PC-9 (cell line): ENCODE measurements at regions not wholly inside any gene's neighbourhood (a gene's known extent, or its start where the extent isn't known, plus 50 kb on each side); places are given as distances from the start of the nearest gene placed in this dataset.

ENCODE experiments used
- BruUV-seq: library from RNA; stranded (reverse); fragments of 400-500 nt; replicated peaks from 2 replicates; lab custom pipeline; 2021; lab: Mats Ljungman, UMichigan
- CTCF ChIA-PET: fragments of 300-600 bp; sonication (Branson Sonifier 250); formaldehyde crosslinking; loops from one replicate; lab custom pipeline; 2022; ENCODE audit warnings: antibody characterized with exemption; lab: Charles Lee
- POLR2A ChIA-PET: fragments of 300-600 bp; sonication (Branson Sonifier 250); formaldehyde crosslinking; loops from one replicate; lab custom pipeline; 2022; ENCODE audit warnings: antibody characterized with exemption; ENCODE audit not compliant: unreplicated experiment; lab: Charles Lee
- DNase-seq, 2 experiments: peaks; one replicate each; pipeline versions ENCODE4 v3.0.0 to v3.0.0-alpha.2; 2015 to 2022; ENCODE audit warnings: mixed read lengths in 1 of 2
- H2AFZ ChIP-seq: fragments of 200-600 bp; sonication (generic); 2 replicates; pipeline ENCODE4 v1.8.1; 2017; ENCODE audit warnings: antibody characterized with exemption
- H3F3A ChIP-seq: fragments of 200-600 bp; sonication (generic); 2 replicates; pipeline ENCODE4 v1.8.1; 2017; ENCODE audit warnings: antibody characterized with exemption, mild to moderate bottlenecking, low read depth; ENCODE audit not compliant: insufficient read depth
- H3K27ac ChIP-seq: fragments of 200-600 bp; sonication (generic); 2 replicates; pipeline ENCODE4 v1.6.1; 2016; ENCODE audit warnings: mixed run types
- H3K27me3 ChIP-seq: fragments of 200-600 bp; sonication (generic); 2 replicates; pipeline ENCODE4 v1.6.1; 2016; ENCODE audit warnings: low read depth, mixed run types; ENCODE audit not compliant: insufficient read depth
- H3K36me3 ChIP-seq: fragments of 200-600 bp; sonication (generic); 2 replicates; pipeline ENCODE4 v1.6.1; 2016; ENCODE audit warnings: low read depth, mixed run types
- H3K4me1 ChIP-seq: fragments of 200-600 bp; sonication (generic); replicated peaks from 2 replicates; pipeline ENCODE4 v1.6.1; 2016; ENCODE audit warnings: mixed run types; ENCODE audit not compliant: insufficient read depth
- H3K4me2 ChIP-seq: fragments of 200-600 bp; sonication (generic); 2 replicates; pipeline ENCODE4 v1.6.1; 2017; ENCODE audit warnings: mixed run types
- H3K4me3 ChIP-seq: fragments of 200-600 bp; sonication (generic); 2 replicates; pipeline ENCODE4 v1.6.1; 2016; ENCODE audit warnings: mixed run types
- H3K79me2 ChIP-seq: fragments of 200-600 bp; sonication (generic); 2 replicates; pipeline ENCODE4 v1.6.1; 2017; ENCODE audit warnings: low read depth, mixed run types
- H3K9me2 ChIP-seq: fragments of 200-600 bp; sonication (generic); 2 replicates; pipeline ENCODE4 v1.8.1; 2017; ENCODE audit warnings: mild to moderate bottlenecking; ENCODE audit not compliant: insufficient read depth
- H3K9me3 ChIP-seq: fragments of 200-600 bp; sonication (generic); 2 replicates; pipeline ENCODE4 v1.8.1; 2016; ENCODE audit warnings: low read depth; ENCODE audit not compliant: insufficient read depth
- H4K20me1 ChIP-seq: fragments of 200-600 bp; sonication (generic); 2 replicates; pipeline ENCODE4 v1.8.1; 2017; ENCODE audit not compliant: insufficient read depth
- CTCF ChIP-seq: fragments of 200-600 bp; sonication (generic); conservative IDR thresholded peaks from 2 replicates; pipeline ENCODE4 v1.6.1; 2017; ENCODE audit warnings: mixed run types, antibody characterized with exemption, mild to moderate bottlenecking, moderate library complexity
- EZH2 ChIP-seq: fragments of 200-600 bp; sonication (generic); IDR thresholded peaks from 2 replicates; pipeline ENCODE4 v1.8.0; 2017; ENCODE audit warnings: antibody characterized with exemption, low read depth
- intact Hi-C: fragments of 100-400 bp; cut with micrococcal nuclease; formaldehyde crosslinking; loops from one replicate; pipeline ENCODE4 v1.10.0; 2022; ENCODE audit not compliant: unreplicated experiment

- no TSS peak for BruUV-seq
- POLR2A ChIA-PET = no interaction called here
These were observed 128.2 kb downstream of the RASGEF1B start for GRCh38 chr4:81343536-81343935.

GRCh38 chr4:81343046-81343445 lies 128.0 kb upstream of the PRKG2 start:
- Histone ChIP-seq H4K20me1 (no peaks in the 10 kb centered on the region), H3K79me2 (no peaks in the 10 kb centered on the region), H3K4me2 (no peak overlapping the region), H3K4me3 (no peak overlapping the region), H3K4me1 (no peaks in the 10 kb centered on the region), H3F3A (no peaks in the 10 kb centered on the region), H3K36me3 (no peaks in the 10 kb centered on the region), H3K27me3 (no peaks in the 10 kb centered on the region), H3K9me3 (no peaks in the 10 kb centered on the region), H3K27ac (no peak overlapping the region), H2AFZ (no peak overlapping the region), H3K9me2 (no peaks in the 10 kb centered on the region)
- no TSS peak for BruUV-seq
- POLR2A ChIA-PET = no interaction called here
- TF ChIP-seq EZH2 (no peak), CTCF (no peak)
- DNase-seq = no peak
- intact Hi-C loops = no loop called here
- CTCF ChIA-PET = no interaction called here

More at GRCh38 chr4:81343536-81343935, 128.2 kb downstream of the RASGEF1B start:
- no peaks in the 10 kb centered on the region for H3K79me2 ChIP-seq
- H3K9me2 ChIP-seq = no peaks in the 10 kb centered on the region
- no peak overlapping the region for H3K4me2 ChIP-seq
- CTCF ChIA-PET = interaction anchor here (0.5 kb wide), 1 partner anchor 1010 kb away, joined by 3 read pairs; no protein-coding TSS in a partner anchor
- no peaks in the 10 kb centered on the region for H3K36me3 ChIP-seq
- TF ChIP-seq CTCF (no peak), EZH2 (no peak)
- no peaks in the 10 kb centered on the region for H3K27me3 ChIP-seq
- no peaks in the 10 kb centered on the region for H3F3A ChIP-seq
- no peaks in the 10 kb centered on the region for H3K4me1 ChIP-seq
- no peak for DNase-seq
- H3K27ac ChIP-seq = no peak overlapping the region
- no peak overlapping the region for H3K4me3 ChIP-seq
- no peaks in the 10 kb centered on the region for H4K20me1 ChIP-seq
- intact Hi-C loops = no loop called here
- no peak overlapping the region for H2AFZ ChIP-seq
- no peaks in the 10 kb centered on the region for H3K9me3 ChIP-seq

GRCh38 chr4:81337211-81337610 lies 122.2 kb upstream of the PRKG2 start:
- H4K20me1 ChIP-seq = no peaks in the 10 kb centered on the region
- no peaks in the 10 kb centered on the region for H3K4me1 ChIP-seq
- H3K27me3 ChIP-seq = no peaks in the 10 kb centered on the region
- ChIA-PET POLR2A (no interaction called here), CTCF (no interaction called here)
- H3K36me3 ChIP-seq = no peaks in the 10 kb centered on the region
- no peaks in the 10 kb centered on the region for H3F3A ChIP-seq
- no peak overlapping the region for H2AFZ ChIP-seq
- H3K9me3 ChIP-seq = no peaks in the 10 kb centered on the region
- no peak overlapping the region for H3K4me2 ChIP-seq
- H3K9me2 ChIP-seq = no peaks in the 10 kb centered on the region
- intact Hi-C loops = no loop called here
- H3K4me3 ChIP-seq = no peak overlapping the region
- no peak for DNase-seq
- H3K27ac ChIP-seq = no peak overlapping the region
- no TSS peak for BruUV-seq
- TF ChIP-seq CTCF (no peak), EZH2 (no peak)
- H3K79me2 ChIP-seq = no peaks in the 10 kb centered on the region
